IPS-NIHi7 (cell line): ENCODE measurements at regions not wholly inside any gene's neighbourhood (a gene's known extent, or its start where the extent isn't known, plus 50 kb on each side); places are given as distances from the start of the nearest gene placed in this dataset.
"Not testable (repeated sequence)": the region's sequence is repeated elsewhere in the genome, so short reads cannot be mapped to it uniquely, and the experiment has no call there.

ENCODE experiments used
- DNase-seq: peaks from one replicate; pipeline ENCODE4 v3.0.0; 2012; ENCODE audit warnings: mixed read lengths; ENCODE audit errors: extremely low spot score

GRCh38 chr1:119253366-119253765, 112.9 kb upstream of the WARS2 start:
- no peak for DNase-seq

GRCh38 chr1:119254067-119254720, 113.7 kb upstream of the WARS2 start:
- no peak for DNase-seq

- not testable (repeated sequence) for DNase-seq
Measured at GRCh38 chr1:119256089-119256488, 112.5 kb upstream of the HAO2 start.

- DNase-seq, result no peak
Measured at GRCh38 chr1:119260506-119260905, 108.1 kb upstream of the HAO2 start.

- DNase-seq, result no peak
Measured at GRCh38 chr1:119266386-119266785, 102.2 kb upstream of the HAO2 start.

GRCh38 chr1:119266858-119267257, 101.7 kb upstream of the HAO2 start:
- DNase-seq, result no peak

GRCh38 chr1:119267288-119267687, 101.3 kb upstream of the HAO2 start:
- DNase-seq, result not testable (repeated sequence)

GRCh38 chr1:119268879-119269278, 99.7 kb upstream of the HAO2 start:
- DNase-seq, result no peak

- peak; percentile 72 for DNase-seq
Measured at GRCh38 chr1:119275145-119276134, 93.1 kb upstream of the HAO2 start.

GRCh38 chr1:119276558-119276957, 92.0 kb upstream of the HAO2 start:
- DNase-seq, result no peak

- DNase-seq, result no peak
Measured at GRCh38 chr1:119279456-119280381, 88.9 kb upstream of the HAO2 start.

GRCh38 chr1:119285482-119285881, 83.1 kb upstream of the HAO2 start:
- no peak for DNase-seq

- DNase-seq, result peak; percentile 80
Measured at GRCh38 chr1:119286587-119287181, 81.9 kb upstream of the HAO2 start.

GRCh38 chr1:119288751-119289150, 79.8 kb upstream of the HAO2 start:
- DNase-seq, result no peak

GRCh38 chr1:119290297-119290696, 78.3 kb upstream of the HAO2 start:
- DNase-seq, result no peak

GRCh38 chr1:119291611-119292206, 76.9 kb upstream of the HAO2 start:
- DNase-seq, result no peak

GRCh38 chr1:119293797-119294196, 74.8 kb upstream of the HAO2 start:
- DNase-seq, result peak; percentile 24

- DNase-seq, result no peak
Measured at GRCh38 chr1:119294199-119294598, 74.4 kb upstream of the HAO2 start.

- DNase-seq, result peak; percentile 57
Measured at GRCh38 chr1:119294722-119295121, 73.9 kb upstream of the HAO2 start.

- no peak for DNase-seq
Measured at GRCh38 chr1:119298687-119299303, 69.8 kb upstream of the HAO2 start.

GRCh38 chr1:119302011-119302410, 66.6 kb upstream of the HAO2 start:
- no peak for DNase-seq
